ENCODE measurements at regions not wholly inside any gene's neighbourhood (a gene's known extent, or its start where the extent isn't known, plus 50 kb on each side); places are given as distances from the start of the nearest gene placed in this dataset.

GRCh38 chr10:10596256-10596655 is 421.4 kb upstream of the CELF2 start:
- Mint-ChIP-seq H3K4me3 (ENCODE audit: unreplicated experiment) (no peak overlapping the region), H3K27me3 (ENCODE audit: unreplicated experiment) (peaks cover 4% of the 10 kb centered on the region), H3K27ac (ENCODE audit: unreplicated experiment) (no peak overlapping the region), H3K4me1 (ENCODE audit: unreplicated experiment) (no peaks in the 10 kb centered on the region), H3K9me3 (ENCODE audit: unreplicated experiment) (no peaks in the 10 kb centered on the region), H3K36me3 (ENCODE audit: low read depth, unreplicated experiment) (no peaks in the 10 kb centered on the region)
- DNase-seq (ENCODE audit: low spot score), result no peak
- TF ChIP-seq, protein P1, sequence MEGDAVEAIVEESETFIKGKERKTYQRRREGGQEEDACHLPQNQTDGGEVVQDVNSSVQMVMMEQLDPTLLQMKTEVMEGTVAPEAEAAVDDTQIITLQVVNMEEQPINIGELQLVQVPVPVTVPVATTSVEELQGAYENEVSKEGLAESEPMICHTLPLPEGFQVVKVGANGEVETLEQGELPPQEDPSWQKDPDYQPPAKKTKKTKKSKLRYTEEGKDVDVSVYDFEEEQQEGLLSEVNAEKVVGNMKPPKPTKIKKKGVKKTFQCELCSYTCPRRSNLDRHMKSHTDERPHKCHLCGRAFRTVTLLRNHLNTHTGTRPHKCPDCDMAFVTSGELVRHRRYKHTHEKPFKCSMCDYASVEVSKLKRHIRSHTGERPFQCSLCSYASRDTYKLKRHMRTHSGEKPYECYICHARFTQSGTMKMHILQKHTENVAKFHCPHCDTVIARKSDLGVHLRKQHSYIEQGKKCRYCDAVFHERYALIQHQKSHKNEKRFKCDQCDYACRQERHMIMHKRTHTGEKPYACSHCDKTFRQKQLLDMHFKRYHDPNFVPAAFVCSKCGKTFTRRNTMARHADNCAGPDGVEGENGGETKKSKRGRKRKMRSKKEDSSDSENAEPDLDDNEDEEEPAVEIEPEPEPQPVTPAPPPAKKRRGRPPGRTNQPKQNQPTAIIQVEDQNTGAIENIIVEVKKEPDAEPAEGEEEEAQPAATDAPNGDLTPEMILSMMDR (IDR thresholded peaks at IDR 0.05; ENCODE audit: unreplicated experiment), result no peak

- Mint-ChIP-seq H3K27ac (ENCODE audit: unreplicated experiment) (no peak overlapping the region), H3K4me1 (ENCODE audit: unreplicated experiment) (no peaks in the 10 kb centered on the region), H3K9me3 (ENCODE audit: unreplicated experiment) (no peaks in the 10 kb centered on the region), H3K27me3 (ENCODE audit: unreplicated experiment) (peaks cover 4% of the 10 kb centered on the region), H3K4me3 (ENCODE audit: unreplicated experiment) (no peak overlapping the region), H3K36me3 (ENCODE audit: low read depth, unreplicated experiment) (no peaks in the 10 kb centered on the region)
- TF ChIP-seq, protein P1 (IDR thresholded peaks at IDR 0.05; ENCODE audit: unreplicated experiment), result no peak
- DNase-seq (ENCODE audit: low spot score), result no peak
Observed at GRCh38 chr10:10598297-10598696, 419.4 kb upstream of the CELF2 start.

DNA sequence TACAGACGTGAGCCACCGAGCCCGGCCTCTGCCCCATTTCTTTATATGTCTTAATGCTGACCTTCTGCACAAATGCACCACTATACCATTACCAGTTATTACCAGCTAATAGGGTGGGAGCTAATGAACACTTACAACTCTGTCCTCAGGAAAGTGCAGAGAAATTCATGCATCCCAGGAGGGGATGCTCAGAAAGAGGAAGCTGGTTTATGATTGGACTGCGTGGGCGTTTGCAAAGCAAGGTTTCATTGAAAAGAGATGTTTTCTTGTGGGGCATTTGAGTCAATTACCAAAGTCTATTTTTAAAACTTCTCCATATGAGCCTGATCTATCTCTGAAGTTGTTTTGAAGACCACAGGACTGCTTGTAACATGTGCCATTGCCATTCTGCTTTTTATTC is 417.7 kb upstream of the CELF2 start:
- Mint-ChIP-seq H3K4me1 (ENCODE audit: unreplicated experiment) (no peaks in the 10 kb centered on the region), H3K27me3 (ENCODE audit: unreplicated experiment) (peaks cover 4% of the 10 kb centered on the region), H3K36me3 (ENCODE audit: low read depth, unreplicated experiment) (no peaks in the 10 kb centered on the region), H3K9me3 (ENCODE audit: unreplicated experiment) (no peaks in the 10 kb centered on the region), H3K27ac (ENCODE audit: unreplicated experiment) (no peak overlapping the region), H3K4me3 (ENCODE audit: unreplicated experiment) (no peak overlapping the region)
- TF ChIP-seq, protein P1 (IDR thresholded peaks at IDR 0.05; ENCODE audit: unreplicated experiment), result no peak
- no peak for DNase-seq (ENCODE audit: low spot score)

DNA sequence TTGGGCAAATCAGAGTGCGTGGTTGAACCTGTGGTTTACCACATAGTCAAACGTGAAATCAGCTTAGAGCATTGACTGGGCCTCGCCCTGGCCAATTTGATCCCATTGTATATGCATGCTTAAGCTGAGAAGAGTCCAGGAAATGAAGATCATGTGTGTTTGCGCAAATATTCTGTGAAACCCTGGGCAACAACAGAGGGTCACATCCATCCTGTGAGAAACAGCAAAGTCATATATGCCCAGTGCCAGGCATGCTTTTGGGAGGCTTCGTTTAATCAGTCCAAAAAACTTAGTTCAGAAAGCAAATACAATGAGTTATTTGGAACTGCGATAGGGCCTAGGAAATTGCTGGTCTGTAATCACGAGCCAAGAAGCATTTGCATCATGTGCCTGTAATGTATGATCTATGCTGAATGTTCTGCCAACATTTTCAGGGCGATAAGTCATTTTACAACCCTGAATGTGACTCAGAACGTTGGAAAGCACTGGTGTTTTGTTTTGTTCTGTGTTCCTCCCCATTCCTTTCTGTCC is 412.1 kb upstream of the CELF2 start:
- H3K36me3 Mint-ChIP-seq (ENCODE audit: low read depth, unreplicated experiment), result no peaks in the 10 kb centered on the region
- H3K4me3 Mint-ChIP-seq (ENCODE audit: unreplicated experiment), result no peak overlapping the region
- TF ChIP-seq, protein P1 (IDR thresholded peaks at IDR 0.05; ENCODE audit: unreplicated experiment), result no peak
- DNase-seq (ENCODE audit: low spot score), result no peak
- H3K9me3 Mint-ChIP-seq (ENCODE audit: unreplicated experiment), result no peaks in the 10 kb centered on the region
- H3K4me1 Mint-ChIP-seq (ENCODE audit: unreplicated experiment), result no peaks in the 10 kb centered on the region
- no peaks in the 10 kb centered on the region for H3K27me3 Mint-ChIP-seq (ENCODE audit: unreplicated experiment)
- no peak overlapping the region for H3K27ac Mint-ChIP-seq (ENCODE audit: unreplicated experiment)

DNA sequence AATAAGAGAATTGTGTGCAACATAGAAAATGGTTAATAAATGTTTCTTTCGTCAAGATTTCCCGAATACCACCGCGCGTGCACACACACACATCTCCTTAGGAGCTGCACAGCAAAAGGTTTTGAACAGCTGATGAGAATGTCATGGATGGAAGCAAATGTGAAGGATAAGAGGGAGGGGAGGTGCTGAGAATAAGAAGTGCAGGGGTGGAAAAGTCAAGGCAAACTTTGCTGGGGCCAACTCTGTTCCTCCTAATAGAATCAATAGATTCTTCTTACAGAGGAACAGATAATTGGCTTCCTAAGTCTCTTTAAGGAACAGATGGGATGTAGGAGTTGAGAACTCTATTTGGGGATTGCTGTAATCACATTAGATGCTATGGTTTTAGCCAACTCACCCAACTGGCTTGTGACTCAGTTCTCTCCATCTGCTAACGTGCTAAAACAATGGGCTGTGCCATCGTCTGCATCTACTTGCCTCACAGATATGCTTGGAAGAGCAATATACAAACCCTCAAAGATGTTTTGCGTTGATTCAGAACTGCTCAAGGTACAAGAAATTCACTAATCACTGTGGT is 408.2 kb upstream of the CELF2 start:
- H3K4me1 Mint-ChIP-seq (ENCODE audit: unreplicated experiment), result no peaks in the 10 kb centered on the region
- DNase-seq (ENCODE audit: low spot score), result no peak
- H3K27ac Mint-ChIP-seq (ENCODE audit: unreplicated experiment), result no peak overlapping the region
- H3K4me3 Mint-ChIP-seq (ENCODE audit: unreplicated experiment), result no peak overlapping the region
- TF ChIP-seq, protein P1 (IDR thresholded peaks at IDR 0.05; ENCODE audit: unreplicated experiment), result no peak
- H3K27me3 Mint-ChIP-seq (ENCODE audit: unreplicated experiment), result no peaks in the 10 kb centered on the region
- no peaks in the 10 kb centered on the region for H3K9me3 Mint-ChIP-seq (ENCODE audit: unreplicated experiment)
- no peaks in the 10 kb centered on the region for H3K36me3 Mint-ChIP-seq (ENCODE audit: low read depth, unreplicated experiment)
